ENCODE measurements at regions not wholly inside any gene's neighbourhood (a gene's known extent, or its start where the extent isn't known, plus 50 kb on each side); places are given as distances from the start of the nearest gene placed in this dataset.

- POLR2A ChIA-PET = no interaction called here
- no TSS peak for BruUV-seq (replicated peaks)
Observed at GRCh38 chr1:79585801-79586200, 579.3 kb upstream of the ADGRL4 start.

GRCh38 chr1:79575424-79575823, 568.9 kb upstream of the ADGRL4 start:
- intact Hi-C loops (cut with micrococcal nuclease; ENCODE audit: unreplicated experiment) = no loop called here
- ChIA-PET POLR2A (no interaction called here), CTCF (no interaction called here)
- Histone ChIP-seq H3K4me3 (ENCODE audit: low read depth in 2 of 2, low read length in 2 of 2) (no peak overlapping the region), H3K36me3 (ENCODE audit: control insufficient read depth, insufficient read depth, low read length) (no peaks in the 10 kb centered on the region), H3K9me3 (ENCODE audit: control insufficient read depth, insufficient read depth, low read depth, low read length) (no peaks in the 10 kb centered on the region; the same call in 1 of the 2 replicates), H3K27me3 (ENCODE audit: control insufficient read depth, insufficient read depth, low read length) (no peaks in the 10 kb centered on the region), H3K4me1 (ENCODE audit: control insufficient read depth, insufficient read depth, low read length) (no peaks in the 10 kb centered on the region), H3K27ac (ENCODE audit: low read length) (no peak overlapping the region)
- BruUV-seq (replicated peaks) = no TSS peak
- ATAC-seq = no peak
- DNase-seq (ENCODE audit: low read depth, low spot score) = no peak
- in situ Hi-C loops (cut with HindIII; ENCODE audit: low pct_unique_long_range_greater_than_20kb, low sequenced_read_pairs) = no loop called here
- TF ChIP-seq CTCF (IDR thresholded peaks at IDR 0.05) = no peak
- no peak for TF ChIP-seq SIN3A (IDR thresholded peaks at IDR 0.05; ENCODE audit: borderline replicate concordance, insufficient read depth, low read depth, low read length)
- no peak for TF ChIP-seq REST (IDR thresholded peaks at IDR 0.05; ENCODE audit: insufficient read depth in 1 of 2, low read depth in 2 of 2, low read length in 1 of 2)
- TF ChIP-seq TCF7L2 (IDR thresholded peaks at IDR 0.05; ENCODE audit: low read depth, low read length) = no peak
- TF ChIP-seq POLR2AphosphoS5 (IDR thresholded peaks at IDR 0.05; ENCODE audit: low read depth, low read length) = no peak

More at GRCh38 chr1:79585801-79586200, 579.3 kb upstream of the ADGRL4 start:
- Histone ChIP-seq H3K4me1 (ENCODE audit: control insufficient read depth, insufficient read depth, low read length) (no peaks in the 10 kb centered on the region), H3K4me3 (ENCODE audit: low read depth in 2 of 2, low read length in 2 of 2) (no peak overlapping the region), H3K27me3 (ENCODE audit: control insufficient read depth, insufficient read depth, low read length) (no peaks in the 10 kb centered on the region), H3K9me3 (ENCODE audit: control insufficient read depth, insufficient read depth, low read depth, low read length) (no peaks in the 10 kb centered on the region), H3K27ac (ENCODE audit: low read length) (no peak overlapping the region), H3K36me3 (ENCODE audit: control insufficient read depth, insufficient read depth, low read length) (no peaks in the 10 kb centered on the region)
- ATAC-seq (no peak), DNase-seq (ENCODE audit: low read depth, low spot score) (no peak)
- in situ Hi-C loops (cut with HindIII; ENCODE audit: low pct_unique_long_range_greater_than_20kb, low sequenced_read_pairs) (no loop called here), intact Hi-C loops (cut with micrococcal nuclease; ENCODE audit: unreplicated experiment) (no loop called here)
- CTCF ChIA-PET = no interaction called here
- TF ChIP-seq REST (IDR thresholded peaks at IDR 0.05; ENCODE audit: insufficient read depth in 1 of 2, low read depth in 2 of 2, low read length in 1 of 2) (no peak), CTCF (IDR thresholded peaks at IDR 0.05) (no peak)

Data from Panc1 (cell line).